ENCODE measurements at regions not wholly inside any gene's neighbourhood (a gene's known extent, or its start where the extent isn't known, plus 50 kb on each side); places are given as distances from the start of the nearest gene placed in this dataset.

DNA sequence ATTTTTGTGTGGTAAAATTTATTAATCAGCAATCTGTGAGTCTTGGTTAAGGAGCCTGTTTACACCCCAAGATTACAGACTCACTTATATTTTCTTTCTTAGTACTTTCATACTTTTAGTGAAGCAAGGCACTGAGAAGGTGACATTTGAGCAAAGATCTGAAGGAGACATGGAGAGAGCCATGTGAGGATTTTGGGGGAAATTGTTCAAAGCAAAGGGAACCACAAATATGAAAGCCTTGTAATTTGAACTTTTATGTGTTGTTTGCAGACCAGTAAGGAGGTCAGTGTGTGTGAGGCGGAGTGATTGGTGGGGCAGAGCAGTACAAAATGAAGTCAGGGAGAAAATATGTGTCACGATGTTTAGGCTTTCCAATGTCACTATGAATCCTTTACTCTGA is 140.7 kb upstream of the KLF12 start:
- 72 to 86% methylated on average over 2 of the region's 2 CpGs for WGBS, 2 donors

GRCh38 chr13:74273581-74273980 is 139.4 kb upstream of the KLF12 start:
- ATAC-seq (ENCODE audit: insufficient read depth, low FRiP score), result no peak

More for the DNA sequence above, 140.7 kb upstream of the KLF12 start:
- DNase-seq (no peak), ATAC-seq (ENCODE audit: insufficient read depth, low FRiP score) (no peak)
- TF ChIP-seq, protein P1, sequence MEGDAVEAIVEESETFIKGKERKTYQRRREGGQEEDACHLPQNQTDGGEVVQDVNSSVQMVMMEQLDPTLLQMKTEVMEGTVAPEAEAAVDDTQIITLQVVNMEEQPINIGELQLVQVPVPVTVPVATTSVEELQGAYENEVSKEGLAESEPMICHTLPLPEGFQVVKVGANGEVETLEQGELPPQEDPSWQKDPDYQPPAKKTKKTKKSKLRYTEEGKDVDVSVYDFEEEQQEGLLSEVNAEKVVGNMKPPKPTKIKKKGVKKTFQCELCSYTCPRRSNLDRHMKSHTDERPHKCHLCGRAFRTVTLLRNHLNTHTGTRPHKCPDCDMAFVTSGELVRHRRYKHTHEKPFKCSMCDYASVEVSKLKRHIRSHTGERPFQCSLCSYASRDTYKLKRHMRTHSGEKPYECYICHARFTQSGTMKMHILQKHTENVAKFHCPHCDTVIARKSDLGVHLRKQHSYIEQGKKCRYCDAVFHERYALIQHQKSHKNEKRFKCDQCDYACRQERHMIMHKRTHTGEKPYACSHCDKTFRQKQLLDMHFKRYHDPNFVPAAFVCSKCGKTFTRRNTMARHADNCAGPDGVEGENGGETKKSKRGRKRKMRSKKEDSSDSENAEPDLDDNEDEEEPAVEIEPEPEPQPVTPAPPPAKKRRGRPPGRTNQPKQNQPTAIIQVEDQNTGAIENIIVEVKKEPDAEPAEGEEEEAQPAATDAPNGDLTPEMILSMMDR (IDR thresholded peaks at IDR 0.05; ENCODE audit: control extremely low read depth, extremely low read depth), result no peak
- Histone ChIP-seq H3K9ac (ENCODE audit: insufficient read depth in 1 of 2, low read length in 2 of 2) (no peak overlapping the region), H3K27ac (ENCODE audit: low read depth in 1 of 2, low read length in 1 of 2) (no peak overlapping the region), H3K9me3 (ENCODE audit: control insufficient read depth in 4 of 4, insufficient read depth in 3 of 4, low read length in 3 of 4) (peaks cover 0 to 3% (median 0%) of the 10 kb centered on the region in 4 donors), H3K4me3 (no peak overlapping the region), H3K4me1 (ENCODE audit: control insufficient read depth in 5 of 5, insufficient read depth in 5 of 5, low read length in 5 of 5) (no peaks in the 10 kb centered on the region), H3K27me3 (ENCODE audit: control insufficient read depth in 3 of 3, insufficient read depth in 3 of 3, low read length in 2 of 3) (peaks cover 0 to 12% (median 0%) of the 10 kb centered on the region in 3 donors), H3K36me3 (ENCODE audit: control insufficient read depth in 4 of 4, insufficient read depth in 4 of 4, low read length in 4 of 4) (no peaks in the 10 kb centered on the region)

DNA sequence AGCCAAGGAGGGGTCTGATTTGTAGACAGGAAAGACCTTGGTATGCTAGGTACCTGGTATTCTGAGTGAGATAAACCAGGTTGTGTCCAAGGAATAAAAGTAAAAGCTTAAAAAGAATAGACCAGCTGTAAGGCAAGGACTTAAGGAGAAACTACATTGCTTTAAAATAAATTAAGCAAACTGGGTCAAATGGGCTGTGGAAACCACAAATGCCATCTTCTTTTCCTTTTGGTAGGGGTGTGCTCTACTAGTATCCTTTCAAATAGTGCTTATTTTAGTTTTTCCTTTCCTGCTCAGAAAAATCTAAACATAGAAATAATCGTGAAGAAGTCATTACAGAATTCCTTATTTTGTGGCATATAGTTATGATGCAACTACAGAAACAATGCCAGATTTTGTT is 138.6 kb upstream of the KLF12 start:
- peaks cover 0 to 3% (median 0%) of the 10 kb centered on the region in 4 donors for H3K9me3 ChIP-seq (ENCODE audit: control insufficient read depth in 4 of 4, insufficient read depth in 3 of 4, low read length in 3 of 4)
- ATAC-seq (ENCODE audit: insufficient read depth, low FRiP score), result no peak
- DNase-seq, result no peak
- no peak overlapping the region for H3K9ac ChIP-seq (ENCODE audit: insufficient read depth in 1 of 2, low read length in 2 of 2)
- TF ChIP-seq, protein P1 (IDR thresholded peaks at IDR 0.05; ENCODE audit: control extremely low read depth, extremely low read depth), result no peak
- no peaks in the 10 kb centered on the region for H3K4me1 ChIP-seq (ENCODE audit: control insufficient read depth in 5 of 5, insufficient read depth in 5 of 5, low read length in 5 of 5)
- no peak overlapping the region for H3K27ac ChIP-seq (ENCODE audit: low read depth in 1 of 2, low read length in 1 of 2)
- H3K36me3 ChIP-seq (ENCODE audit: control insufficient read depth in 4 of 4, insufficient read depth in 4 of 4, low read length in 4 of 4), result no peaks in the 10 kb centered on the region
- H3K27me3 ChIP-seq (ENCODE audit: control insufficient read depth in 3 of 3, insufficient read depth in 3 of 3, low read length in 2 of 3), result peaks cover 0 to 7% (median 0%) of the 10 kb centered on the region in 3 donors
- WGBS, 2 donors, result 44 to 70% methylated on average over 1 of the region's 1 CpG
- H3K4me3 ChIP-seq, result no peak overlapping the region

More at GRCh38 chr13:74273581-74273980, 139.4 kb upstream of the KLF12 start:
- no peak for DNase-seq
- 89 to 94% methylated on average over 1 of the region's 1 CpG for WGBS, 2 donors
- H3K9ac ChIP-seq (ENCODE audit: insufficient read depth in 1 of 2, low read length in 2 of 2), result no peak overlapping the region
- TF ChIP-seq, protein P1 (IDR thresholded peaks at IDR 0.05; ENCODE audit: control extremely low read depth, extremely low read depth), result no peak
- H3K27ac ChIP-seq (ENCODE audit: low read depth in 1 of 2, low read length in 1 of 2), result no peak overlapping the region
- no peaks in the 10 kb centered on the region for H3K4me1 ChIP-seq (ENCODE audit: control insufficient read depth in 5 of 5, insufficient read depth in 5 of 5, low read length in 5 of 5)
- no peaks in the 10 kb centered on the region for H3K36me3 ChIP-seq (ENCODE audit: control insufficient read depth in 4 of 4, insufficient read depth in 4 of 4, low read length in 4 of 4)
- H3K4me3 ChIP-seq, result no peak overlapping the region
- peaks cover 0 to 3% (median 0%) of the 10 kb centered on the region in 4 donors for H3K9me3 ChIP-seq (ENCODE audit: control insufficient read depth in 4 of 4, insufficient read depth in 3 of 4, low read length in 3 of 4)
- H3K27me3 ChIP-seq (ENCODE audit: control insufficient read depth in 3 of 3, insufficient read depth in 3 of 3, low read length in 2 of 3), result peaks cover 0 to 12% (median 0%) of the 10 kb centered on the region in 3 donors

DNA sequence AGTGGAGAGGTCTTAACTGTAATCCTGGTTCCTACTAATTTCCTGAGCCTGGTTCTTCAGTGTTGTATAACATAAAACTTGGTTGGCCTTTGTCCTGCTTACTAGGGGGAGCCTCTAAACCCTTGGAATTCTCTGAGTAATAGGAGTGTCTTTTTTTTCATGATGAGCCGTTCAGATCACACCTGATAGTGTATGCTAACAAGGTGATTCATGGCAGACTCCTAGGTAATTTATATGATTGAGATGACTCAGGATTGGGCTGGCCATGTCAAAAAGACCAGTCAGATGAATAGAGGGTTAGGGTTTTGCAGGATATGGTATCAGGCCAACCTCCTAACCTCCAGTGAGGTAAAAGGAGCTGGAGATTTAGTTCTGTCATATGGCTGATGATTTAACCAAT is 135.8 kb upstream of the KLF12 start:
- no peak overlapping the region for H3K4me3 ChIP-seq
- peaks cover 0 to 3% (median 2%) of the 10 kb centered on the region in 4 donors for H3K9me3 ChIP-seq (ENCODE audit: control insufficient read depth in 4 of 4, insufficient read depth in 3 of 4, low read length in 3 of 4)

More for the DNA sequence above, 135.8 kb upstream of the KLF12 start:
- no peak overlapping the region for H3K27ac ChIP-seq (ENCODE audit: low read depth in 1 of 2, low read length in 1 of 2)
- no peaks in the 10 kb centered on the region for H3K36me3 ChIP-seq (ENCODE audit: control insufficient read depth in 4 of 4, insufficient read depth in 4 of 4, low read length in 4 of 4)
- no peak overlapping the region for H3K9ac ChIP-seq (ENCODE audit: insufficient read depth in 1 of 2, low read length in 2 of 2)
- peaks cover 0 to under 1% (median 0%) of the 10 kb centered on the region in 3 donors for H3K27me3 ChIP-seq (ENCODE audit: control insufficient read depth in 3 of 3, insufficient read depth in 3 of 3, low read length in 2 of 3)
- WGBS, 2 donors, result 51 to 58% methylated on average over 1 of the region's 1 CpG
- ATAC-seq (ENCODE audit: insufficient read depth, low FRiP score), result no peak
- DNase-seq, result no peak
- no peaks in the 10 kb centered on the region for H3K4me1 ChIP-seq (ENCODE audit: control insufficient read depth in 5 of 5, insufficient read depth in 5 of 5, low read length in 5 of 5)
- TF ChIP-seq, protein P1 (IDR thresholded peaks at IDR 0.05; ENCODE audit: control extremely low read depth, extremely low read depth), result no peak
